ENCODE measurements at regions not wholly inside any gene's neighbourhood (a gene's known extent, or its start where the extent isn't known, plus 50 kb on each side); places are given as distances from the start of the nearest gene placed in this dataset.

- FAIRE-seq (no peak), DNase-seq (ENCODE audit: low spot score in 2 of 2) (no peak)
Measured at GRCh38 chr13:40270726-40271125, 395.7 kb downstream of the FOXO1 start.

DNA sequence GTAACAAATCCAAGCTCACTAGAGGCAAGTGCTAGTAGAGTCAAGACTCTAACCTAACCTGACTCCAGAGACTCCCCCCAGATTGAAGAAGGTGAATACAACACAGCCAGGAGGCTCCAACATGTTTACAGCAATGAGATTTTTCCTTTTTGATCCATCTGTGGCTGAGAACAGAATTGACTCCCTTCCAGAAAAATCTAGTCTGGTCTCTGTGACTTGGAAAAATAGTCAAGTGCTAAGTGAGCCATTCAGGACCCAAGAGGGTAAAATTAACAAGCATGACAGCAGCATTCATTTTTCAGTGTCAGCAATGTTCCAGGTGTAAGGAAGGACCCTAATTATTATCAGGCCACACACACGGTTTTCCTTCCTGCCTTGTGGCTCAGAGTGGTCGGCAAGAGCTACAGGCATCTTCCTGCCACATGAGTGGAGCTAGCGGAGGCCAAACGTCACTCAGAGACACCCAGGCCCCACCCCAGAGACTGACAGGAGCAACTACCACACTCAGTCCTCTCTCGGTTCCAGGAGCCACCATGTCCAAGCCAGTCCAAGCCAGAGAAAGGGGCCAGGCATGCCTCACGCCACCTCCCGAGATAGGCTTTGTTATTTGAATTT lies 395.1 kb downstream of the FOXO1 start:
- FAIRE-seq (no peak), DNase-seq (ENCODE audit: low spot score in 2 of 2) (no peak)

GRCh38 chr13:40271931-40272775 lies 394.3 kb downstream of the FOXO1 start:
- DNase-seq (ENCODE audit: low spot score in 2 of 2), result peak in 1 of 2 donors; percentile 18
- FAIRE-seq, result no peak

DNA sequence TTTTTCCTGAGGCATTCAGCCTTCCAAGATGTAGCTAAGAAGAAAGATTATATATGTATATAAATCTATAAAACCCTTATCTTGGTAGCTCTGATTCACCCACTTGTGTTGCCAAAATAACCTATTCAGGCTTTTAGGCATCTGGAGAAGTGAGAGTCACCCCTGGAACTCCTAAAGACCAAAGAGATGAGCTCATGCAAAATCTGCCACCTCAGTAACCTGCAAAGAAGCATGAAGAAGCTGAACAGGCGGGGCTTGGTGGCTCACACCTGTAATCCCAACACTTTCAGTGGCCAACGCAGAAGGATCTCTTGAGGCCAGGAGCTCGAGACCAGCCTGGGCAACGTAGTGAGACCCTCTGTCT lies 393.7 kb downstream of the FOXO1 start:
- DNase-seq (ENCODE audit: low spot score in 2 of 2), result no peak
- FAIRE-seq, result no peak

GRCh38 chr13:40273253-40274025 lies 393.0 kb downstream of the FOXO1 start:
- peak; percentile 18 to 25 for DNase-seq (ENCODE audit: low spot score in 2 of 2)
- no peak for FAIRE-seq

- DNase-seq (ENCODE audit: low spot score in 2 of 2) (no peak), FAIRE-seq (no peak)
Measured at GRCh38 chr13:40274103-40274502, 392.3 kb downstream of the FOXO1 start.

DNA sequence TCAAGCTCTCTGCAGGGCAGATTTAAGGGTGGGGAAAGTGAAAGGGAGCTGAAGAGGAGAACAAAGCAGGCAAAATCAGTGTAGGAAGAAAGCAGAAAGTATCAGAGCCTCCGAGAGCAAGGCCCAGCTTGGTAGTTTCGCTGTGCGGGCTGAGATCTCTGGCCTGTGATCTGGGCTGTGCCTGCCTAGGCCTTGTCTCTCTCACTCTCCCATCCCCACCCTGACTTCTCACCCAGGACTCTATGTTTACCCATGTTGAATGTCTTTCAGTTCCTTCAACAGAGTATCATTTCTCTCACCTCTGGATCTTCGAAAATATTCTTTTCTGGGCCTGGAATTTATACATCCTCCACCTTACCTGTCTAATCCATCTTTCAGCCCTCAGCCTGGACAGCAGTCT lies 391.3 kb downstream of the FOXO1 start:
- DNase-seq (ENCODE audit: low spot score in 2 of 2), result no peak
- FAIRE-seq, result no peak

DNA sequence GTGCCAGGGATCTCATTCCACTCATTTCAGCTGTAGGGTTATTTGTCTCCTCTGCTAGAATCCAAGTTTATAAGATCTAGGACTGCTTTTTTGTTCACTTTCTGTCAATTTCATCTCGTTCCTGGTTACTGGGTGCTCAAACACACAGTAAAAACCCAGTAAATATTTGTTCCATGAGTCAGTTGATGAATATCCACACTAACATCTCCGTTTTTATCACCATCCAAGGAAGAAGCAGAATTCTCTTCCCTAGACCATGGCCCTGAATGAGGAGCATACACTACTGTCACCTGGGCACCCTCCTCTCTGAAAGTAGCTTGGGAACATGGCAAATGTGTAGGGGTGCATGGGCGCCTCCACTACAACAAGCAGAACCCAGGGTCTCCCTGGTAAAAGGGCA lies 390.8 kb downstream of the FOXO1 start:
- DNase-seq (ENCODE audit: low spot score in 2 of 2) (no peak), FAIRE-seq (no peak)

DNA sequence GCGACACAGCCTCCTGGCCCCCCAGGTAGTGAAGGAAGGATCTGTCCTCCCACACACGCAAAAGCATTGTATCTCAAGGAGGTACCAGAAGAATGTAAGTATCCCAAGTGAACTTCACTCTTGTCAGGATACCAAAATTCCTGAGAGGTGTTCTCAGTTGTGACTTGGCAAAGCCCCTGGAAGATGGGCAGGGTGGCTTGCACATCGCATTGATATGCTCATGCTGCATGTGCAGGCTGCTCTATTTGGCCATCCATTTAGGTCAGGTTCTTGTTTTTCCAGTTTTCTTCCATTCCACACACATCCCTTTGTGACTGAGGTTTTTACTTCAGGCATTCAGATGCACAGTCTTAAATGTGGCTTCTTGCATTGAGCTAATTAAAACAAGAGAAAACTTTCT lies 382.8 kb downstream of the FOXO1 start:
- DNase-seq (ENCODE audit: low spot score in 2 of 2), result no peak
- FAIRE-seq, result no peak

- no peak for FAIRE-seq
- DNase-seq (ENCODE audit: low spot score in 2 of 2), result no peak
Measured at GRCh38 chr13:40285634-40286033, 380.8 kb downstream of the FOXO1 start.

- FAIRE-seq, result no peak
- no peak for DNase-seq (ENCODE audit: low spot score in 2 of 2)
Measured at GRCh38 chr13:40287428-40287827, 379.0 kb downstream of the FOXO1 start.

DNA sequence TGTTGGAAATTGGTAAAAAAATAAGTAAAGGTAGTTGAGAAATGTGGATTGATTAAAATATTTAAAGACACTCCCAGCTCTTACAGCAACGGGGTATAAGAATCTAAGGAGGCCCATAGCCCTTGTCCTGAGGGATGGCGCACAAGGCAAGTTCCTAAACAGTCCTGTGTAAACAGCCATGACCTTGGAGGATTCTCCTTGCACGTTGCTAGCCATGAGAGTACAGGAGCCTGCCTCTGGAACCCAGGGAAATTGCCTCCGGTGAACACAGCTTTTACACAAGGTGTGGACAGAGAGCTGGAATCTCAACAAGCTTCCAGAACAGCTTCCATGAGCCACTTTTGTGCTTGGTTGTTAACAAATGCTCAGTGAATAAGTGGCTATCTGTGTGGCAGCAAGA lies 378.2 kb downstream of the FOXO1 start:
- no peak for DNase-seq (ENCODE audit: low spot score in 2 of 2)
- no peak for FAIRE-seq

DNA sequence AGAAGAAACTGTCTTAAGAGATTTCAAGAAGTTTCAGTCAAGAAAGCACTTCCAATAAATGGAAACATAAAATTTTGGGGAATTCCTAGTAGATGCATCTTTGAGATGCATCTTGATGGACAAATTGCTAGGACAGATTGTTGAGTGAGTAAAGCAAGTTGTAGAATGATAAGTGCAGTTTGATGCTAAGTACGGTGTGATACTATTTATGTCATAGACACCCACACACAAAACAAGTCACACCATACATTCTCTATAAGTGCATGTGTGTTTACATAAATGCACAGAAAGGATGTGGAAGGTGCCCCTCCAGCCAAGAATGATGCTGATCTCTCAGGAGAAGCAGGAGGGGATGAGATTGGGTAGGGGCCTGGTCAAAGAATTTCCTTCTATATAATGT lies 375.7 kb downstream of the FOXO1 start:
- no peak for FAIRE-seq
- no peak for DNase-seq (ENCODE audit: low spot score in 2 of 2)

DNA sequence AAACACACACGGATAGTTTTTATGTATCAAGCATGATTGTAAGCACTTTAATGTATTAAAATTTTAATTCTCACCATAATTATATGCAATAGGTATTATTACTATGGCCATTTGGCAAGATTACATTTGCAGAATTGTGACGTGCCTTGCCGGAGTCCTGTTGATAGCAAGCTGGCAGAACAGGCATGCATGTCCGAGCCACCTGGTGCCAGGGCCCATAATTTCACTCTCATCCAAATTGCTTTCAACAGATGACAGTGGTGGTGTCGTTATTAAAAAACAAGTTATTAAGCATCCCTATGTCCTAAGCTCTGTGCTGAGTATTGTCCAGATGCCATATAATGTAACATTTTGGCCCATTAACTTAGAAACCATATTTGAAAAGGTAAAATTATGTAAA lies 374.3 kb downstream of the FOXO1 start:
- DNase-seq (ENCODE audit: low spot score in 2 of 2) (no peak), FAIRE-seq (no peak)

- DNase-seq (ENCODE audit: low spot score in 2 of 2), result no peak
- FAIRE-seq, result no peak
Measured at GRCh38 chr13:40292536-40292935, 373.9 kb downstream of the FOXO1 start.

- FAIRE-seq, result no peak
- DNase-seq (ENCODE audit: low spot score in 2 of 2), result no peak
Measured at GRCh38 chr13:40302351-40302750, 364.1 kb downstream of the FOXO1 start.

DNA sequence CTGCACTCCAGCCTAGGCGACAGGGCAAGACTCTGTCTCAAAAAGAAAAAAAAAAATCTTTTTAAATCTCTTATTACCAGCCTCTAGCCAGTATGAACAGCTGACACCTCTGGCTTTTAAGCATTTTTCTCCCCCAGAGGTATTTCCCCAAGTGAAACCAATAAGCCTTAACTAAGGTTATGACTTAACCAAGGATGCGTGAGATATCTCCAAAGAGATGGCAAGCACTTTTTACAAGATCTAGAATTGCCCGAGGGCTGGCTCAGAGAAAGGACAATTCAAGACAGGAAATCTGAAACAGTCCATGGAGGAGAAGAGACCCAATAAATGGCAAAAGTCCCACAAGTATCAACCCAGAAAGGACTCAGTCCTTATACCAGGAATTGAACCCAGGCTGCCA lies 362.1 kb downstream of the FOXO1 start:
- FAIRE-seq (no peak), DNase-seq (ENCODE audit: low spot score in 2 of 2) (no peak)

DNA sequence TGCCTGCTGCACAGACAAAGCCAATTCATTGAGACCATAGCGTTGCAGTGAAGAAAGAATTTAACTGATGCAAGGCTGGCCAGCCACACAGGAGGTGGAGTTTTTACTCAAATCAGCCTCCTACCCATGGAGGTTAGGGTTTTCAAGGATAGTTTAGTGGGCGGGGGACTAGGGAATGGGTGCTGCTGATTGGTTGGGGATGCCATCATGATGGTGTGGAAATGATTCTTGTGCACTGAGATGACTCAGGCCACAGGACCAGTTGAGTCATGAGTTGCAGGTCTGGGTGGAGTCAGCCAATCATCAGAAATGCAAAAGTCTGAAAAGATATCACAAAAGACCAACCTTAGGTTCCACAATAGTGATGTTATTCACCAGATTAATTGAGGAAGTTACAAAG lies 359.6 kb downstream of the FOXO1 start:
- DNase-seq (ENCODE audit: low spot score in 2 of 2) (no peak), FAIRE-seq (no peak)

- FAIRE-seq (no peak), DNase-seq (ENCODE audit: low spot score in 2 of 2) (no peak)
Measured at GRCh38 chr13:40309881-40310280, 356.6 kb downstream of the FOXO1 start.

DNA sequence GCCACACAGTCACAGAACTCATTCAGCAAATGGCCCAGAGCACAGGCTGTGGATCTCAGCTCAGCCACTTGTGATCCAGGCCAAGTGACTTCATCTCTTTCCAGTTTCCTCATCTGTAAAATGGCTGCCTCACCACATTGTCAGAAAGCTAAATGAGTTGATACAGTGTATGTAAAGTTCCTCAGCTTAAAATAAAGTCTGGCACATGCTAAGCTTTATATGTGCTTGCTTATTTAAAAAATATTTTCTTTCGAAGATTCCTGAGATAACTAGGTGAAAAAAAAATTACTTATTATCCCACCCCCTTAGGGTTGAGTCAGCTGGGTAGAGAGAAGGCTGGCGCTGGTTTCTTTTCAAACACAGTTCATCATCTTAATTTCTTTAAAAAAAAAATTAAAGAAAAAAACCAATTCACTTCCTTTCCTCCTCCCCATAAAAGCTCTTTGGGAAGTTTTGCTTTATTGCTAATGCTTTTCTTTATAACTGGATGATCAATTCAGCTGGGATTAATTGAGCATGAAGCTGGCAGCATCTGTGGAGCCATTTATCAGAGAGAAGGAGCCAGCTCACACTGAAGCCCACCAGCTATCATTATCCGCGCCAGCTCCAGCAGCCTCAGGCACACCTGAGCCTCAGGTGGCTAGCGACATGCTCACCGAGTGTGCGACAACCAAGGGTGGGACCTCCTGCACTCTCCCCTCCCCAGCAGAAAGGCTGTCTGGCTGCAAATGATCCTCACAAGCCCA lies 354.9 kb downstream of the FOXO1 start:
- FAIRE-seq, result no peak

More for the DNA sequence above, 354.9 kb downstream of the FOXO1 start:
- DNase-seq (ENCODE audit: low spot score in 2 of 2), result no peak
